Astrocyte (in vitro differentiated cells and primary cell): ENCODE measurements at regions not wholly inside any gene's neighbourhood (a gene's known extent, or its start where the extent isn't known, plus 50 kb on each side); places are given as distances from the start of the nearest gene placed in this dataset.

Source experiments
- EZH2 ChIP-seq: IDR thresholded peaks from 2 replicates; pipeline ENCODE4 v1.6.1; 2012; ENCODE audit warnings: mild to moderate bottlenecking, low read length, inconsistent platforms; ENCODE audit not compliant: insufficient read depth
- TF ChIP-seq, protein P1 (sequence below): IDR thresholded peaks from 2 replicates; pipeline ENCODE4 v1.5.1; 2011; ENCODE audit warnings: low read depth, mild to moderate bottlenecking, inconsistent platforms, low read length, moderate library complexity; ENCODE audit not compliant: insufficient read depth

DNA sequence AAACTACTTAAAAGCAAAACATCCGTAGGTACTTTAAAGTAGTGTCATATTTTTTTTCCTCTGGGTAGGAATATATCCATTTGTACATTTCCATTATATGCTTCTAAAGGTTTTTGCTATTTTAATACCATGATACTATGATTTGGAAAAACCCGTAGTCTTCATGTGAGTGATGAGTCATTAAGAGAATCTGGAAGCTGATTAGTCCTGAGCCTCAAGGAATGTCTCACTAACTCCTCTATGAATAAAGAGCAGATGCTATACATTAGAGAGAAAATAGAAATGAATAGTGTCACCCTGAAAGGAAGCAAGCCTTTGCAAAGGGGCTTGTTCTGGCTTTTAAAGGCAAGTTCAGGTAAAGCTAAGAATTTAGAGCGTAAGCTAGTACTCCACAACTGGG, 432.1 kb downstream of the CCDC91 start:
- TF ChIP-seq, protein P1, sequence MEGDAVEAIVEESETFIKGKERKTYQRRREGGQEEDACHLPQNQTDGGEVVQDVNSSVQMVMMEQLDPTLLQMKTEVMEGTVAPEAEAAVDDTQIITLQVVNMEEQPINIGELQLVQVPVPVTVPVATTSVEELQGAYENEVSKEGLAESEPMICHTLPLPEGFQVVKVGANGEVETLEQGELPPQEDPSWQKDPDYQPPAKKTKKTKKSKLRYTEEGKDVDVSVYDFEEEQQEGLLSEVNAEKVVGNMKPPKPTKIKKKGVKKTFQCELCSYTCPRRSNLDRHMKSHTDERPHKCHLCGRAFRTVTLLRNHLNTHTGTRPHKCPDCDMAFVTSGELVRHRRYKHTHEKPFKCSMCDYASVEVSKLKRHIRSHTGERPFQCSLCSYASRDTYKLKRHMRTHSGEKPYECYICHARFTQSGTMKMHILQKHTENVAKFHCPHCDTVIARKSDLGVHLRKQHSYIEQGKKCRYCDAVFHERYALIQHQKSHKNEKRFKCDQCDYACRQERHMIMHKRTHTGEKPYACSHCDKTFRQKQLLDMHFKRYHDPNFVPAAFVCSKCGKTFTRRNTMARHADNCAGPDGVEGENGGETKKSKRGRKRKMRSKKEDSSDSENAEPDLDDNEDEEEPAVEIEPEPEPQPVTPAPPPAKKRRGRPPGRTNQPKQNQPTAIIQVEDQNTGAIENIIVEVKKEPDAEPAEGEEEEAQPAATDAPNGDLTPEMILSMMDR = no peak
- no peak for TF ChIP-seq EZH2
